Vagina (tissue), 2 donors: ENCODE measurements at regions not wholly inside any gene's neighbourhood (a gene's known extent, or its start where the extent isn't known, plus 50 kb on each side); places are given as distances from the start of the nearest gene placed in this dataset.
"Not testable (repeated sequence)": the region's sequence is repeated elsewhere in the genome, so short reads cannot be mapped to it uniquely, and the experiment has no call there.

Source experiments
- POLR2A ChIP-seq, 2 donors: fragments of 450-650 bp; IDR thresholded peaks; one replicate each; pipeline ENCODE4 v1.6.1; 2017; ENCODE audit warnings: antibody characterized with exemption in 2 of 2, mild to moderate bottlenecking in 2 of 2, moderate library complexity in 2 of 2
- POLR2AphosphoS5 ChIP-seq, 2 donors: sonication (generic); formaldehyde crosslinking; IDR thresholded peaks; one replicate each; pipeline ENCODE4 v1.9.0; 2017; ENCODE audit warnings: antibody characterized with exemption in 2 of 2, mild to moderate bottlenecking in 2 of 2, low read depth in 1 of 2; ENCODE audit not compliant: insufficient read depth in 1 of 2
- TF ChIP-seq, protein P1 (sequence below), 3 experiments: fragments of 450-650 bp in 2 of 3; fragments of 200-600 bp in 1 of 3; sonication (generic) in 1 of 3; IDR thresholded peaks; one replicate each; pipeline ENCODE4 v1.5.1; 2017 to 2019; ENCODE audit warnings: antibody characterized with exemption in 3 of 3, mild to moderate bottlenecking in 2 of 3, moderate library complexity in 2 of 3

DNA sequence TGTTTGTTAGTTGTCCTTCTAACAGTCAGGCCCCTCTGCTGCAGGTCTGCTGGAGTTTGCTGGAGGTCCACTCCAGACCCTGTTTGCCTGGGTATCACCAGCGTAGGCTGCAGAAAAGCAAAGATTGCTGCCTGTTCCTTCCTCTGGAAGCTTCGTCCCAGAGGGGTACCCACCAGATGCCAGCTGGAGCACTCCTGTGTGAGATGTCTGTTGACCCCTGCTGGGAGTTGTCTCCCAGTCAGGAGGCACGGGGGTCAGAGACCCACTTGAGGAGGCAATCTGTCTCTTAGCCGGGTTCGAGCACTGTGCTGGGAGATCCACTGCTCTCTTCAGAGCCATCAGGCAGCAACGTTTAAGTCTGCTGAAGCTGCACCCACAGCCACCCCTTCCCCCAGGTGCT lies 1356.4 kb downstream of the RPA4 start:
- TF ChIP-seq, protein P1, sequence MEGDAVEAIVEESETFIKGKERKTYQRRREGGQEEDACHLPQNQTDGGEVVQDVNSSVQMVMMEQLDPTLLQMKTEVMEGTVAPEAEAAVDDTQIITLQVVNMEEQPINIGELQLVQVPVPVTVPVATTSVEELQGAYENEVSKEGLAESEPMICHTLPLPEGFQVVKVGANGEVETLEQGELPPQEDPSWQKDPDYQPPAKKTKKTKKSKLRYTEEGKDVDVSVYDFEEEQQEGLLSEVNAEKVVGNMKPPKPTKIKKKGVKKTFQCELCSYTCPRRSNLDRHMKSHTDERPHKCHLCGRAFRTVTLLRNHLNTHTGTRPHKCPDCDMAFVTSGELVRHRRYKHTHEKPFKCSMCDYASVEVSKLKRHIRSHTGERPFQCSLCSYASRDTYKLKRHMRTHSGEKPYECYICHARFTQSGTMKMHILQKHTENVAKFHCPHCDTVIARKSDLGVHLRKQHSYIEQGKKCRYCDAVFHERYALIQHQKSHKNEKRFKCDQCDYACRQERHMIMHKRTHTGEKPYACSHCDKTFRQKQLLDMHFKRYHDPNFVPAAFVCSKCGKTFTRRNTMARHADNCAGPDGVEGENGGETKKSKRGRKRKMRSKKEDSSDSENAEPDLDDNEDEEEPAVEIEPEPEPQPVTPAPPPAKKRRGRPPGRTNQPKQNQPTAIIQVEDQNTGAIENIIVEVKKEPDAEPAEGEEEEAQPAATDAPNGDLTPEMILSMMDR (IDR thresholded peaks at IDR 0.05) = not testable (repeated sequence)
- TF ChIP-seq POLR2A (IDR thresholded peaks at IDR 0.05); POLR2AphosphoS5 (IDR thresholded peaks at IDR 0.05; ENCODE audit: insufficient read depth in 1 of 2, low read depth in 1 of 2): not testable (repeated sequence)
